ENCODE measurements at regions not wholly inside any gene's neighbourhood (a gene's known extent, or its start where the extent isn't known, plus 50 kb on each side); places are given as distances from the start of the nearest gene placed in this dataset.

GRCh38 chr13:65499256-65499655, 1730.9 kb downstream of the PCDH9 start:
- H3K18ac ChIP-seq (ENCODE audit: low read depth, low read length): no peak overlapping the region
- H3K9me3 ChIP-seq (ENCODE audit: control insufficient read depth, insufficient read depth, low read length): no peaks in the 10 kb centered on the region
- dilution Hi-C loops (cut with HindIII; ENCODE audit: low sequenced_read_pairs, unreplicated experiment) (no loop called here), in situ Hi-C loops (cut with MboI; ENCODE audit: low sequenced_read_pairs) (no loop called here), intact Hi-C loops (cut with micrococcal nuclease) (loop anchor here (1.0 kb wide), 1 partner anchor 12 kb away; no protein-coding TSS in a partner anchor)
- no peak overlapping the region for H3K23ac ChIP-seq (ENCODE audit: low read depth, low read length)
- no peak overlapping the region for H2AFZ ChIP-seq (replicated peaks; ENCODE audit: low read length, poor library complexity)
- no peak overlapping the region for H3K4ac ChIP-seq (ENCODE audit: low read depth, low read length)
- H3K4me1 ChIP-seq (ENCODE audit: control insufficient read depth, insufficient read depth, low read length): peaks cover 4% of the 10 kb centered on the region; the same call in 1 of the 2 replicates
- no peaks in the 10 kb centered on the region for H4K20me1 ChIP-seq (ENCODE audit: insufficient read depth, low read length)
- no peak overlapping the region for H3K56ac ChIP-seq (ENCODE audit: extremely low read depth, insufficient read depth, low read length)
- no peak overlapping the region for H2BK5ac ChIP-seq (ENCODE audit: low read depth, low read length, poor library complexity, severe bottlenecking)
- WGBS, 2 experiments (ENCODE audit: extremely low coverage in 2 of 2, insufficient read length in 1 of 2): no CpG with 5 or more reads among the region's 1 CpG
- no peak overlapping the region for H3K9ac ChIP-seq (ENCODE audit: low read depth, low read length)
- H3K27ac ChIP-seq (ENCODE audit: insufficient read depth, low read length): no peak overlapping the region
- no peak overlapping the region for H3K4me3 ChIP-seq (ENCODE audit: insufficient read depth, low read depth, low read length)
- no peak overlapping the region for H4K91ac ChIP-seq (ENCODE audit: insufficient read depth, low read depth, low read length)
- no TSS peak for BruUV-seq (replicated peaks)
- no peak for TF ChIP-seq MXI1 (IDR thresholded peaks at IDR 0.05; ENCODE audit: borderline replicate concordance, low read depth, low read length)
- TF ChIP-seq MAFK (IDR thresholded peaks at IDR 0.05; ENCODE audit: low read depth, low read length): no peak
- TF ChIP-seq RAD21 (IDR thresholded peaks at IDR 0.05; ENCODE audit: low read length): no peak
- TF ChIP-seq FOS (IDR thresholded peaks at IDR 0.05; ENCODE audit: low read depth, low read length): no peak
- TF ChIP-seq CHD1 (IDR thresholded peaks at IDR 0.05; ENCODE audit: low read depth, low read length): no peak
- no peak for TF ChIP-seq POLR2A (IDR thresholded peaks at IDR 0.05; ENCODE audit: low read depth, low read length)
- TF ChIP-seq MAZ (IDR thresholded peaks at IDR 0.05; ENCODE audit: borderline replicate concordance, low read depth, low read length): no peak
- TF ChIP-seq BHLHE40 (IDR thresholded peaks at IDR 0.05; ENCODE audit: low read depth, low read length): no peak
- no peak for TF ChIP-seq RFX5 (IDR thresholded peaks at IDR 0.05; ENCODE audit: low read depth, low read length)
- no peak for TF ChIP-seq USF2 (IDR thresholded peaks at IDR 0.05; ENCODE audit: low read depth, low read length)
- no peak for TF ChIP-seq NFE2L2 (IDR thresholded peaks at IDR 0.05; ENCODE audit: low read depth, low read length)
- TF ChIP-seq SMC3 (IDR thresholded peaks at IDR 0.05; ENCODE audit: low read depth, low read length): no peak
- H4K8ac ChIP-seq (ENCODE audit: low read depth in 2 of 2, low read length in 2 of 2): no peak overlapping the region
- H2AK5ac ChIP-seq (ENCODE audit: low read depth, low read length): no peak overlapping the region
- no peak overlapping the region for H2BK15ac ChIP-seq (ENCODE audit: low read depth, low read length)
- no peaks in the 10 kb centered on the region for H3K79me1 ChIP-seq (ENCODE audit: low read depth in 1 of 2, low read length in 2 of 2)
- ChIA-PET POLR2A (ENCODE audit: unreplicated experiment) (no interaction called here), CTCF (no interaction called here)
- H3K36me3 ChIP-seq (ENCODE audit: control insufficient read depth, insufficient read depth, low read length): no peaks in the 10 kb centered on the region
- H4K5ac ChIP-seq (ENCODE audit: low read depth, low read length): no peak overlapping the region
- no peak overlapping the region for H2AK9ac ChIP-seq (replicated peaks; ENCODE audit: low read depth, low read length, poor library complexity)
- no peaks in the 10 kb centered on the region for H3K27me3 ChIP-seq (ENCODE audit: control insufficient read depth, insufficient read depth, low read length)
- peaks cover 3% of the 10 kb centered on the region; the same call in 1 of the 2 replicates for H3K9me1 ChIP-seq (ENCODE audit: insufficient read depth, low read length)
- H3K4me2 ChIP-seq (ENCODE audit: low read depth, low read length): no peak overlapping the region
- DNase-seq: no peak
- no peak overlapping the region for H2BK120ac ChIP-seq (ENCODE audit: low read depth, low read length)
- H2BK20ac ChIP-seq (ENCODE audit: low read depth, low read length): peak overlapping the region; percentile 61; the same call in 1 of the 2 replicates
- no peak for ATAC-seq (ENCODE audit: low read depth)
- no peak overlapping the region for H3K14ac ChIP-seq (replicated peaks; ENCODE audit: low read depth, low read length)
